ENCODE measurements at regions not wholly inside any gene's neighbourhood (a gene's known extent, or its start where the extent isn't known, plus 50 kb on each side); places are given as distances from the start of the nearest gene placed in this dataset.

GRCh38 chr6:4459032-4459431 lies 317.2 kb upstream of the CDYL start:
- no peaks in the 10 kb centered on the region for H3K27me3 ChIP-seq
- H3K36me3 ChIP-seq = no peaks in the 10 kb centered on the region
- peak overlapping the region; percentile 72 to 92 for H3K27ac ChIP-seq
- intact Hi-C loops (cut with DNase I; ENCODE audit: low total_unique reads) = no loop called here
- peaks cover 0 to 3% of the 10 kb centered on the region in 2 donors for H3K4me1 ChIP-seq
- no peak overlapping the region for H3K4me3 ChIP-seq
- TF ChIP-seq POLR2AphosphoS5 (IDR thresholded peaks at IDR 0.05) = no peak
- TF ChIP-seq POLR2A (IDR thresholded peaks at IDR 0.05) = no peak
- no peak for TF ChIP-seq CTCF (IDR thresholded peaks at IDR 0.05)
- H3K9me3 ChIP-seq = no peaks in the 10 kb centered on the region
- DNase-seq (ENCODE audit: low spot score in 2 of 2) = no peak

- no peaks in the 10 kb centered on the region for H3K36me3 ChIP-seq
- H3K27ac ChIP-seq = no peak overlapping the region
- no peak for TF ChIP-seq POLR2AphosphoS5 (IDR thresholded peaks at IDR 0.05)
- no peak for TF ChIP-seq CTCF (IDR thresholded peaks at IDR 0.05)
- no peak for TF ChIP-seq POLR2A (IDR thresholded peaks at IDR 0.05)
- intact Hi-C loops (cut with DNase I; ENCODE audit: low total_unique reads) = no loop called here
- H3K9me3 ChIP-seq = peaks cover 0 to 3% of the 10 kb centered on the region in 2 donors
- H3K4me1 ChIP-seq = no peaks in the 10 kb centered on the region
- no peak for DNase-seq (ENCODE audit: low spot score in 2 of 2)
- no peaks in the 10 kb centered on the region for H3K27me3 ChIP-seq
- H3K4me3 ChIP-seq = no peak overlapping the region
Measured at GRCh38 chr6:4451718-4452117, 316.3 kb upstream of the ECI2 start.

GRCh38 chr6:4451081-4451480 lies 315.7 kb upstream of the ECI2 start:
- Histone ChIP-seq H3K4me3 (no peak overlapping the region), H3K4me1 (no peaks in the 10 kb centered on the region), H3K27me3 (no peaks in the 10 kb centered on the region), H3K27ac (no peak overlapping the region), H3K36me3 (no peaks in the 10 kb centered on the region), H3K9me3 (peaks cover 0 to 3% of the 10 kb centered on the region in 2 donors)
- intact Hi-C loops (cut with DNase I; ENCODE audit: low total_unique reads) = no loop called here
- DNase-seq (ENCODE audit: low spot score in 2 of 2) = no peak
- no peak for TF ChIP-seq POLR2AphosphoS5 (IDR thresholded peaks at IDR 0.05)
- no peak for TF ChIP-seq CTCF (IDR thresholded peaks at IDR 0.05)
- no peak for TF ChIP-seq POLR2A (IDR thresholded peaks at IDR 0.05)

DNA sequence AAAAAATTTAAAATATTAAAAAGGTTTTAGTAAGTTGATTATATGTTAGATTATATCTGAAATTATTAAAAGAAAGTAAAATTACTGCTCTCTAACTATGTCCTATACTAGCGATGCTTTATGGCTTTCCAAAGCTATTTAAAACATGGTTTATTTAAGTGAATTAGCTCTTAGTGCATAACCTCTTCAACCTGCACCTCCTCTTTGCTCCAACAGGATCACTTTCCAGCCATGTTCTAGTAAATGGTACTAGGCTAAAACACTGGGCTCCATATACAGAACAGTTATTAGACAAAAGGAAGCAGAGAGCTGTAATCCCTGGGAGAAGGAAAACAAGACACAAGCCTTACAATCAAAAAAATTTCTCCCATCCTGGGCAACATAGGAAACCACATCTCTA lies 314.9 kb upstream of the ECI2 start:
- H3K36me3 ChIP-seq = no peaks in the 10 kb centered on the region
- H3K27me3 ChIP-seq = no peaks in the 10 kb centered on the region
- no peak overlapping the region for H3K27ac ChIP-seq
- TF ChIP-seq POLR2AphosphoS5 (IDR thresholded peaks at IDR 0.05) (no peak), POLR2A (IDR thresholded peaks at IDR 0.05) (no peak), CTCF (IDR thresholded peaks at IDR 0.05) (no peak)
- H3K9me3 ChIP-seq = peaks cover 0 to 3% of the 10 kb centered on the region in 2 donors
- H3K4me1 ChIP-seq = no peaks in the 10 kb centered on the region
- H3K4me3 ChIP-seq = no peak overlapping the region
- intact Hi-C loops (cut with DNase I; ENCODE audit: low total_unique reads) = no loop called here
- DNase-seq (ENCODE audit: low spot score in 2 of 2) = no peak

- no peak for DNase-seq (ENCODE audit: low spot score in 2 of 2)
- intact Hi-C loops (cut with DNase I; ENCODE audit: low total_unique reads) = no loop called here
- H3K9me3 ChIP-seq = peaks cover 0 to 3% of the 10 kb centered on the region in 2 donors
- TF ChIP-seq POLR2A (IDR thresholded peaks at IDR 0.05) (no peak), CTCF (IDR thresholded peaks at IDR 0.05) (no peak), POLR2AphosphoS5 (IDR thresholded peaks at IDR 0.05) (no peak)
- H3K4me3 ChIP-seq = no peak overlapping the region
- no peak overlapping the region for H3K27ac ChIP-seq
- H3K4me1 ChIP-seq = no peaks in the 10 kb centered on the region
- no peaks in the 10 kb centered on the region for H3K36me3 ChIP-seq
- no peaks in the 10 kb centered on the region for H3K27me3 ChIP-seq
Measured at GRCh38 chr6:4449409-4449808, 314.0 kb upstream of the ECI2 start.

Data from breast epithelium (tissue), 4 donors.